Dermis microvascular lymphatic vessel endothelial cell (primary cell): ENCODE measurements at regions not wholly inside any gene's neighbourhood (a gene's known extent, or its start where the extent isn't known, plus 50 kb on each side); places are given as distances from the start of the nearest gene placed in this dataset.

Experiments used
- DNase-seq, 2 donors: peaks; one replicate each; pipeline versions ENCODE4 v3.0.0 to v3.0.0-alpha.2; 2010; ENCODE audit warnings: low read depth in 2 of 2

DNA sequence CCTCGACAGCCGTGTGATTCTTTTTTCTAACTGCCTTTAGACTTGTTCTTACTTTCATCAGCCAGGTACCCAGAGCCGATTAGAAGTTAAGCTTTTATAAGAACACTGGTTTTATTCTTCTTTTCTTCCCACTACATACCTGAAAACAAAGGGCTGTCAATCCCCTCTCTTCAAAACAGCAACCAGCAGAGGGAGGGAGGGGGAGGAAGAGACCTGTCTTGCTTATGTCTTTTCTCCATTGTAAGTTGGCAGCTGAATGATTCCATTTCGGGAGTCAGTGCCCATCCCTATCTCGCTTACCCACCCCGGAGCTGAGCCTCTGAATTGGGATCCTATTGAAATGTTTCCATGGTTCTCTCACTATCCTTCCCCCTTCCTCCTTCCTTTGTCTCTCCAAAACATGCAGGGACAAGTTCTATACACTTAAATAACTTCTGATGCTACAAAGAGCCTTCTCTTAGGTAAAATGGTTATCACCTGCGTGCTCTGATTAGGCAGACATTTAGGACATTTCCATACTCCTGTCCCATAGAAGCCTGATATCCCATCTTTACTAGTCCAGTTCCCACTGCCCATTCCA is 83.9 kb upstream of the WWC1 start:
- no peak for DNase-seq

DNA sequence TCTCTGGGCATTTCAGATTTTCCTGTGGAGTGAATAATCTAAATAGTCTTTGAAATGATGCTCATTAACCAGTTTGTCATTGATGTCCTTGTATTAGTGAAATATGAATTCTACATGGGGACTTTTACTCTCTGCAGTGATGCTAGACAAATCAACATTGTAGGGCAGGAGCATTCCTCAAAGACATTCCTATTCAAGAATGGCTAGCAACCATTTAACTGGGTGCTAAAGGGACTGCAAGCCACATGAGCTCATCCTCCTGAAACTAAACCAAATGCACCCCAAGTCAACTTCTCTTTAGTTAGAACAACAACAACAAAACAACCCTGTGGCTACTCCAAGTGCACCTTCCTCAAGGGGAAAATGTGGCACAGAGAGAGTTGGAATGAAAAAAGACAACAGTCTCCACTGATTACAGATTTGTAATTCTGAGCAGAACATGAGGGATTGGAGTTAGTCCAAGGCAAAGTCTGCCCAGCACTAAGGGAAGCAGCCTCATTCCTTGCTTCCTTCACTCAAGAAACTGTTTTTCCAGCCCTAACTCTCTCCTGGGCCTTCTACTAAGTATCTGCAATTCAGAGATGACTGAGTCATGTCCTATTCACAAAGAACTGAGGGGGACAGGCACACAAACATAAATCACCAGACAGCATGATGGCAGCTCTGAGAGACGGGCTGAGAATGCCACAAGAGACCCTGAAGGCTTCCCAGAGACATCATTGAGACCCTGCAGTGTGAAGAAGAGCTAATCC is 82.0 kb upstream of the WWC1 start:
- no peak for DNase-seq

DNA sequence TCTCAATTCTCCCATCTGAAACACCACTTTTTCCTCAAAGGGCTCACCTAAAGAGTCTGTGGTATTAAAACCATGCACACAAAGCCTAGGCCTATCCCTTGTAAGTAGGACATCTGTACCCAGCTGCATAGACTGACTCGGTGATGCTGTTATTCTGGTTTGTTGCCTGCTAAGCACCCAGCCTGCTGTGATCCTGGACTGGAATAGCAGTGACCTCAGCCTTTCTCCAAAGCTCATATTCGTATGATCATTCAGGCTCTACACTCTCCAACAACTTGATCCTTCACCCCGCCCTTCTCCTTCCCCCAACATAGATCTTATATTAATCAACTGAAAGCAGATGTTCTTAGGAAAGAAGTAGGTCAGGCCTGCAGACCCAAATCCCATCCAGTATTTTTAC is 81.4 kb upstream of the WWC1 start:
- DNase-seq, result no peak

DNA sequence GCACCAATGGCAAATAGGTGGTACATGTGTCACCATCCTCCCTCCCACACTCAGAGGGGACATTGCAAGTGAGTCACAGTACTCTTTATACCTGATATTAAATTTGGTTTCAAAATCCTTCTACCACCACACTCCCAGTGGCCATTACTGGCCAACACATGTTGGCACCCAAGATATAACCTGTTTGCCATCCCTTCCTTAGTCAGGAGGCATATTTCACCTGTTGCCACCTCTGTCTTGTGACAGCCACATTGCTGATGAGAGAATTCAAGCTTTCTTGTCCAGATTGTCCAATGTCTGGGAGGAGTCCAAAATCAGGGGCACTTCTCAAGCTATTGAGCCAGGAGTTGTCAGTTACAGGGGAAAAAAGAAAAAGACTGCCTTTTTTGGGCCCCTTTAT is 80.2 kb upstream of the WWC1 start:
- no peak for DNase-seq

DNA sequence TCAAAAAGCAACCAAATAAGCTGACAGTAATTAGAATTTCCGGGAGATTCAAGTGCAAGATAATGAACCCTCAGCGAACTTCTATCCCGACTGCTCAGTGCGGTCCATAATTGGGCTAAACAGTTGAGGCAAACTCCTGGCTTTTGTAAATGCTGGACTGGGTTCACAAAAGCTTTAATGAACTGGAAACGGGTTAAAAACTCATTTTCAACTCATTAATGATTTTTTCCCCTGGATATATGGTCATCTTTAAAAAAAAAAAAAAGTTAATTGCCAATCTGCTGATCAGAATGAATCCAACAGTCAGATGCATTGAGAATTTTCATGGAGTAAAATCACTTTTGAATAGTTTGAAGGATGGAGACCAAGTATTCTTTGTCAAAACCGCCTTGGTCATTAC is 79.5 kb upstream of the WWC1 start:
- DNase-seq, result no peak

DNA sequence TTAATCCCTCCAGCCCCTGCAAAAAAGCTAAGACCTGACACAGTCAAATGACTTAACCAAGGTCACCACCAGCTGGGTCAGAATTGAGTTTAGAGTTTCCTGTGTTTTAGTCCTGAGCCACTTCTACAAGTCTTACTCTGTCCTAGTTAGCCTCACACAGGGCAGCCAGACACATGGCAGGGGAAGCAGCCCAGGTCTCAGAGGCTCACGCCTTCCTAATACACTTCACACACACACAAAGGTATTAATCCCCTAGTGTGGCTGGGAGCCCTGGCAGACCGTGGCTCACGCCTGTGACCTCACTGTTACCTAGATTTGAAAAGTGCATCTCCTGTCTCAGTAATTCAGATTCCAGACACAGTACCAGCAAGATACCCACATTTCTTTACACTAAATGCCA is 77.4 kb upstream of the WWC1 start:
- DNase-seq, result no peak

DNA sequence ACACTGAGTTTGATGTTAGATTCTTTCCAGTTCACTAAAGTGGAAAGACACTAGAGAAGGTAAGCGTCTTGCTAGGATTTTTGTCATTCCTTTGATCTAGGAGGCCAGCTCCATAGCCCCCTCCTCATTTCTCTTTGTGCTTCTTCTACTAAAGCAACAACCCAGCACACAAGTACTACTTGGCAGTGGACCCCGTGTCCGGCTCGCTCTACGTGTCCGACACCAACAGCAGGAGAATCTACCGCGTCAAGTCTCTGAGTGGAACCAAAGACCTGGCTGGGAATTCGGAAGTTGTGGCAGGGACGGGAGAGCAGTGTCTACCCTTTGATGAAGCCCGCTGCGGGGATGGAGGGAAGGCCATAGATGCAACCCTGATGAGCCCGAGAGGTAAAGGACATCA is 76.6 kb upstream of the WWC1 start:
- no peak for DNase-seq

DNA sequence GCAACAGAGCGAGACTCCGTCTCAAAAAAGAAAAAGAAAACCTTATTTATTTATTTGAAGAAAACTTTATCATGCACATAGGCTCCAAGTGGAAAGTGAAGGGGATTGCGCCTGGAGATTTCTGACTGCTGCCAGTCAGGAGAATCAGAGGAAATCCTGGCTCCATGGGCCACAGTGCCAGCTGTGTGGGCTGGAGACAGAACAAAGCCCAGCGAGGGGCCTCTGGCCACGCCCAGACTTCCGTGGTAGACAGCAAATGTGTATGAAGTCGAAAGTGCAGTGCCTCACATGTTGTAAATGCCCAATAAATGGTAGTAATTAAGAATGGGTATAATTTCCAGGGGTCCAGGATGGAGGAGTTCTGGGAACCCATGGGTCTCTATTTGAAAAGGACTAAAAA is 75.8 kb upstream of the WWC1 start:
- DNase-seq, result peak in 1 of 2 donors; percentile 4

DNA sequence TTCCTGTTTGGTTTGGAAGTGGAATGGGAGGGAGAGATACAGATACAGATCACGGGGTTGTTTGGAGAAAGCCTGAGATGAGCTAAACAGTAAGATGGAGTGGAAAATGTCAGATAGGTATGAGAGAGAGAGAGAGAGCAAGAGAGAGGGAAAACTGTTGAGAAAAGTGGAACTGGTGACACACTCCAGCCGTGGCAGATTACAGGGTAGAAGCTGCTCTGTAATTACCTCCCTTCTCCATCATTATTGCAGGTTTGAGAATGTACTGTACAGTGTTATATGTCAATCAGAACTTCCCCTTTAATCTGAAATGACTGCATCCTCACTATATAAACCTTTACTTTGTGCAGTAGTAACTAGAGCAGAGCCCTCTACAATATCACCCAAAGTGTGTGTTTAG is 74.5 kb upstream of the WWC1 start:
- no peak for DNase-seq

DNA sequence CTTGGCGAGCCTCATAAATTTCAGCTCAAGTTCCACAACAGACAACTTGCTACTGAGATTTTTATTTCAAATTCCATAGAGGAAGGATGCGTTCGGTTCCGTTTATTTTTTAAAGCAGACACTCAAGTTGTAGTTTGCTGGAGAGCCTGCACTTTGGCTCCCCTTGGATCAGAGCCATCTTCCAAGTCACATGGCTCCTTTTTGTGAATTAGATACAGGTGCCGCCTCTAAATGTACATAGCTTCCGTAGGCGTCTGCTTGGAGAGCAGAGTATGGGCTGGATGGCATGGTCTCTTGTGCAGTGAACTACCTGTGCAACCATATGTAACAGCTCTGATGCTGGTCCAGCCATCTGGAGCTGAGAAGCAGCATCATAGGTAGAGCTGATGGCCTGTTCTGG is 73.9 kb upstream of the WWC1 start:
- DNase-seq, result no peak

DNA sequence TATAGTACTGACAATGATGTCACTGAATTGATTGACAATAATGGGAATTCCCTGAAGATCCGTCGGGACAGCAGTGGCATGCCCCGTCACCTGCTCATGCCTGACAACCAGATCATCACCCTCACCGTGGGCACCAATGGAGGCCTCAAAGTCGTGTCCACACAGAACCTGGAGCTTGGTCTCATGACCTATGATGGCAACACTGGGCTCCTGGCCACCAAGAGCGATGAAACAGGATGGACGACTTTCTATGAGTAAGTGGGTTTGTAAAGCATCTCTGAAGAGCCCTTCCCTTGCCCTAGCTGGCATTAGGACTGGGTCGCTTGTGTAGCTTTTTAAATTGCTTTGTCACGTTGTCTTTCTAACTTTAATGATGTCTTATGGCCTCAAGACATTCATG is 72.7 kb upstream of the WWC1 start:
- DNase-seq, result no peak

DNA sequence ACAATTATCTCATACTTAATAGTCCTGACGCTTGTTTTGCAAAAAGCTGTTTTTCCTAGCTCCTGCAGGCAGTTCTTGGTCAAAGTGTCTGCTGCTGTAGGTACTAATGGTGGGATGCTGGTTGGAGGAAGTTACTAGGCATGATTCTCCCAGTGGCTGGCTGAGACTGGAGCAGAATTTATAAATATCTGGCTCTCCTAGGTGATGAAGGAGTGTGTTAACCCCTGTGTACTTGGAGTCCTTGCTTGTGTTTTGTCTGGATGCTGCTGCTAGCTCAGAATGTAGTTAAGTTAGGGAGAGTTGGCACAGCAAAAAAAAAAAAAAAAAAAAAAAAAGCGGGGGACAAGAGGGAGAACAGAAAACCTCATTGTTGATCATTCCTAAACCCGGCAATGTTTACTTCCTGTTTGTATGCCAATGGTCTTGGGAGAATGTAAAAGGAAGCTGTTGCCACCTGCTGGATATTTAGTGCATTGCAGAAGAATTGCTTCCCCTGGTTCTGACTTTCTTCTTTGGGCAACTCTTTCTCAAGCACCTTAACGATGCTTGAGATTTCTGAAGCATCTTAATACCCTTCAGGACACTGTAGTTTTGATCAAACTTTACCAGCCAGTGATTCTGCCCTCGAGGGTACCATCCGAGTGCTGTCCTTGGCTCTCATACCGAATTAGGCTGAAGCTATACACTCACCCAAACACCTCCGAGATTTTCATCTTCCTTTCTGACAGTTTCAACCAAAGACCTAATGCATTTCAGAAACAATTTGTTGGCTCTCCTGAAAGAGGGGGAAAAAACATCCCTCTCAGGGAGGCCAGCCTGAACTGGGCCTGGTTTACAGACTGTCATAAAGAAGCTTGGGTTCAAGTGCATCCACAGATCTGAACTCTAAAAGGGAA is 71.7 kb upstream of the WWC1 start:
- peak; percentile 24 to 51 for DNase-seq

DNA sequence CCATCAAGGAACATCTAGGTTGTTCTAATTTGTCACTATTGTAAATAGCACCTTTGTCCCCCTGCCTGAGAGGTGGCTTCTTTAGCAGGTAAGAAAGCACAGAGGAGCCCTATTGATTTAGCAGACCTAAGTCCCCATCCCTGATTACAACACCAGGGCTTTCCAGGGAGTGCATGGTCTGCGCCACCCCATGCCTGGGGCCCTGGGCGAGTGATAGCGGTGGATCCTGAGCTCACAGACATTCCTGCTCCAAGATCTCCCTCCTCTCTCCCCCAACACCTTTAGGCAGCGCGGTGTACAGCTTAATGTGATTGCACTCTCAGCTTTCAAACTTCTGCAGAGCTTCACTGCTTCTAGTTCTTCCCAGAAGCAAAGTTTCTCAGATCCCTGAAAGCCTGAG is 67.4 kb upstream of the WWC1 start:
- no peak for DNase-seq

DNA sequence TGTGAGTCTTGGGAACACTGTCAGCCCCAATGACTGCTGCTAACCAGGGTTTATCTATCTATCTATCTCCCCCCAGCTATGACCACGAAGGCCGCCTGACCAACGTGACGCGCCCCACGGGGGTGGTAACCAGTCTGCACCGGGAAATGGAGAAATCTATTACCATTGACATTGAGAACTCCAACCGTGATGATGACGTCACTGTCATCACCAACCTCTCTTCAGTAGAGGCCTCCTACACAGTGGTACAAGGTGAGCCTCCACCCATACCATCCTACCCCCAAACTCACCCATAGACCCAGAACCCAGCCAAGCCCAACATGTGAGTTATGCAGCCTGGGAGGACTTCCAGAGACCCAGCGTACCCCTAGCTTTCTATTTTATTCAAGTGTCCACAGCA is 65.4 kb upstream of the WWC1 start:
- no peak for DNase-seq

DNA sequence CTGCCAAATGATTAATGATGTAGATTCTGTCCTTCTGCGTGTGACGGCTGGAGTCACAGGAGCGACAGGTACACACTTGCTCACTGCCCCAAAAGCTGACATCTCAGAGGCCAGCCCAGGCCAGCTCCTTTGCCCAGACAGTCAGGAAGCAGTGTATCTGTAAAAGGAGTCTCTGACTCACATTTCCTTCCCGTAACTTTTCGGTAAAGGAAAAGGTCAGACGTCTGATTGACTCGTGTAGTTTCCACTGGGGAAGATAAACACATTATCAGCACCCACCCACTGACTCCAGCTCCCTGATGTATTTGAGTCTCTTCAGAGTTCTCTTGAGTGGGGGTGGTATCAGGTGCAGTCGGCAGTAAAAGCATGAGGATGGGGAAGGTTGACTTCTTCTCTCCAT is 64.4 kb upstream of the WWC1 start:
- DNase-seq, result peak; percentile 10 to 34

DNA sequence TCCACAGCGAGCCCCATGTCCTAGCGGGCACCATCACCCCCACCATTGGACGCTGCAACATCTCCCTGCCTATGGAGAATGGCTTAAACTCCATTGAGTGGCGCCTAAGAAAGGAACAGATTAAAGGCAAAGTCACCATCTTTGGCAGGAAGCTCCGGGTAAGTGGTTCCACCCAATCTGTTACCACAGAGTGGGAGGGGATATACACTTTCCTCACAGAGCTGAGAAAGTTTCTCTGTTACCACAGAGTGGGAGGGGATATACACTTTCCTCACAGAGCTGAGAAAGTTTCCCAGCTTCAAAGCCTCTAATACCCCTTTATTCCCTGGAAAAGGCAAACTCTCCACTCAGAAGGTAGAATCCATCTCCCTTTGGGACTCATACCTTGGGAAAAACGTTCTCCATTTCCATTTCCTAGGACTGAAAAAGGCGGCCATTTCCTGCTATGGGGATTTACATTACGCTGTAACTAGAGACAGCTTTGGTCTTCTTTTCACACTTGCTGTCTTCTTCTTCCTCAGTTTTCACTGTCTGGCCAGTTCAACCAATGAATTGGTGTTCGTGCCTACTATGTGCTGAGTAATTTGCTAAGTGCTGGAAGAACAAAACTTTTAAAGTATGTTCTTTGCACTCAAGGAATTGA is 63.4 kb upstream of the WWC1 start:
- DNase-seq, result no peak

DNA sequence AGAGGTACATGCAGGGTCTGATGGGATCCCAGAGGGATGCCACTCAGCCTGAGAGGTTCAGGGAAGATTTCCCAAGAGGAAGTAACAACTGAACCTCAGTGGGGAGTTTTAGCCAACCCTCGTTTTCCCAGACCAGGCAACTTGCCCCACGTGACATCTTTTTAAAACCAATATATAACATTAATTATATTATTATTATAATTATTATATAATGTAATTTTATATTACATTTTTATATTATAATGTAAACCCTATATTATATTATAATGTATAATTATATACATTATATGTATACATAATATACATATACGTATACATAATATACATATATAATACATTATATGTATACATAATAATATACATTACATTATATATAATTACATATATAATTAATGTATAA is 62.8 kb upstream of the WWC1 start:
- DNase-seq, result no peak

DNA sequence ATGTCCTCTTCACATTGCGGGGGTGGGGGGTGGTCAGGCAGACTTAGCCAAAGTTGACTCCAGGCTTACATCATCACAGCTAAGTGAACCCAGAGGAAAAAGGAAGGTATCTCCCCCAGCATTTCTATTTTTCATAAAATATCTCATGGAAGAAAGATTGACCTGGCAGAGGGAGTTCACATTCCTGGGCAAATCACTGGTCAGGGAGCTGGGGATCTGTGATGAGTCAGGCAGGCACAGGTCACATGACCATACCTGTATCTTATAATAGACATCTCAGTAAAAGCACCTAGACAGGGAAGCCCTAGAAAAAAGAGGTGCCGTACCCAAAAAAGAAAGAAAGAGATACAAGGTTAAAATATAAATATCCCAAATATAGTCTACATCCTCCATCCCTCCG is 57.3 kb upstream of the WWC1 start:
- DNase-seq, result no peak

DNA sequence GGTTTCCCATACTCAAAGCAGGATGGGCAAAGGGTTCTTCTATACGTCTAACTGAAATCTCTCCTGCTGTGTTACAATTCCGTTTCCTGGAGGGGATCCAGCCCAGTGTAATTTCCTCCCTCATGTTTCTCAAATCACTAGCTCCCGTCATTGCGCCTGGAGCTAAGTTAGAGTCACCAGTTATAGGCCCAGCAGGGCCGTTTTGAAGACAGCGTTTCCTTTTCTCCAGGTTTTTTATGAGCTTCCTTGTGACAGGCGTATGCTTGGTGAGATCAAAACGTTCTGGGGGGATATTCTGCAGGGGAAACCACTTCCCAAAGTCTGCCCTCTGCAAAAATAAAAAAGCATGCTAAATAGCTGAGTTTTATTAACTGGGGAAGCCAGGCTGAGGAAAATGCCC is 53.0 kb upstream of the WWC1 start:
- no peak for DNase-seq

DNA sequence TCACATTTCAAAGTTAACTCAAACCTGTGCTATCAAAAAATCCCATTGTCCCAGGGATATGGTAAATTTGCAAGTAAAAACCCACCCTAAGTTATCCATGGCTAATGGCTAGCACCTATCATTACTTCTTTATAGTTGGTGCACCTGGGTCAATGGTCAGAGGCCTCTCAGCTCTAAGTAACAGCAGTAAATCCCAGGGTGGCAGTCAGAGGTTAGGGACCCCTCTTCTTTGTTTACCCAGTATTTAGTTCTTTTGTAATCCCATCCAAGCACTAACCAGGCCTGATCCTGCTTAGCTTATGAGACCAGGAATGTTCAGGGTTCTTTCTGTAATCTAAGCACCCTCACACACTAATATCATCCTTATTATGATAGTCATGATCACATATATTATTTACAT is 52.1 kb upstream of the WWC1 start:
- DNase-seq, result no peak
